ENCODE measurements at regions not wholly inside any gene's neighbourhood (a gene's known extent, or its start where the extent isn't known, plus 50 kb on each side); places are given as distances from the start of the nearest gene placed in this dataset.

DNA sequence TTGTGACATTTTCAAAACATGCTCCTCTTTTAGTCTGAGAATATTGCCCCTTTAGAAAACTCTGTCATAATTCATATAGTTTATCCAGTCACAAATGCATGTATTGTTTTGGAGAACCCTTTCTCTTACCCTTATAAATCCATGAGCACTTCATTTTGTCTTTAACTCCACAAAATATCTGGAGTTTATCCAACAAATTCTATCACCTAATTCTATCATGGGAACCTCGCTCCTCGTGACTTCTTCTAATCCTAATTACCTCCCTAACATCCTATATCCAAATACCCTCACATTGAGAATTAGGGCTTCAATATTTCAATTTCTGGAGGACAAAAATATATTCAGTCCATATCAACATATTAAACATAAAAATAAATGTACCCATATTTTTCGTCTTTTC is 1565.9 kb downstream of the ARAP2 start:
- no peak for DNase-seq (ENCODE audit: low spot score)

DNA sequence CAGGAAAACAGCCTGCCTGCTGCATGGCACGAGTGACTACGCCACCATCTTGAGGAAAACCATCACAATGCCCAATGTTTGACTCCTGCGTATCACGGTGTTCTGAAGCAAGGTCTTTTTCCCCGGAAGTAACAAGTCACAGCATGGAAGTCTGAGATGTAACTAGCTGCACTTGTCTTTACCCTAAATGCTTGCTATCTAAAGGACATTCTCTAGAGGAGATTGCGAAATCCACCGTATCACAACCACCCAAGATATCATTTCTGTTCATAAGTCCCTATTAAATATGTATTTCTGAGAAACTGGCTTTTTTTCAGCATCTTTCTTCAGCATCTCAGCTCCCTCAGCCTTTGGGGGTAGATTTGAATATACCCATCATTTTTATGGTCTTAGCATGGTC is 1565.1 kb downstream of the ARAP2 start:
- no peak for DNase-seq (ENCODE audit: low spot score)

DNA sequence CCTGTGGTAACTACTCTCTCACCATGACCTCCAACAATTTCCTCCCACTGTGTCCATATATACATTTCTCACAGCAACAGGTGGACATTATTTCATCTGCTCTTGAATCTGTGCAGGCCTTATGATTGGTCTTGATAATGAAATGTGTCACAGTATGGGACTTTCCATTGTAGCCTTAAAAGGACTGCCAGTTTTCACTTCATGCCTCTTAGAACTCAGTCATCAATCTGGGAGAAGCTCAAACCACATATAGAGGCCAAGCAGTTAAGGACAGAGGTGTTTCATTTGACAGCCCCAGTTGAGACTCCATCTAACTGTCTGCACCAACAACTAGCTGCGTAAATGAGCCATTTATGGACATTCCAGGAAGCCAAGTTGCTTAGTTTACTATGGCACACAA is 1534.8 kb downstream of the ARAP2 start:
- DNase-seq (ENCODE audit: low spot score) = no peak

DNA sequence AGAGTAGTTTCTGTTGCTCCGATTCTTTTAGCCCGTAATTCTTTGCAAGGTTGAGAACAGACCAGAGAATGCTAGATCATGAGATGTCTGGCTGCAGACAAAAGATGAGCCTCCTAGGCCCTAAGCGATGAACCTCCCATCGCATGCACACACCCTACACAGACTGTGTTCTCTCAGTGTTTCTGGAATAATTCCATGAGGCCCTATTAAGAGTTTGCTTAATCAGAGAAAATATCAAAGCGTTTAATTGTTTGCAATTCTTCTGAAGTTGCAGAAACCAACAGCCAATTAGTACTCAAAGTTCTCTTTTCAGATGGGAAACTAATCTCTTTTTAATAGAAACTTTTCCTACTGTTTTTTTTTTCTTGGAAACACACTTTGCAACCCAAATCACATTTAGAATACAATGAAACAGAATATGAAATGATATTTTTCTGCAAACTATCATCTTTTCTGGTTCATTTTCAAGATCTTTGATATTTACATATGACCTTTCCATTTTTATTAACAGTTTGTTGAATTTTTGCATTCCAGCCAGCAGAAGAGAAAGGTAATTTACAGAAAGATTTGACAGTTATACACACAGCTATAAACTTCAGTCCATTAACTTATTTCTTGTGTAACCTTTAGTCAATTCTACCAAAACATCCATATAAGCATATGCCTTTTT is 1525.6 kb downstream of the ARAP2 start:
- no peak for DNase-seq (ENCODE audit: low spot score)

DNA sequence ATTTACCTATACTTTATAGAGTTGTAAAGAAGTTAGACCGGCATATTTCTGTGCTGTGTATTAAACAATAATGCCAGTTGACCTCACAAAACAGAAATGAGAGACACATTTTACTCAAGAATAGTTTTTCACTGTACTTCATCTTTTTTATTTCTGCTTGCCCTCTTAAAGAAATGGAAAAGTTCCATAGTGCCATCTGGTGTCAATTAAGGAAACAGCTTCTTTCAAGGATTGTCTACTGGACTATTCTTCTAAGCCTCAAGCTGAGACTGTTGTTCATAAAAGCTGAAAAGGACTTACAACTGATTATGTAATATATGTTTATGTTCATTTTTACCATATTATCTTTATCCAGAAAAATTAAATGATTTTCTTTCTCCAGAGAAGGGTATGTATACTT is 1523.7 kb downstream of the ARAP2 start:
- DNase-seq (ENCODE audit: low spot score) = no peak

DNA sequence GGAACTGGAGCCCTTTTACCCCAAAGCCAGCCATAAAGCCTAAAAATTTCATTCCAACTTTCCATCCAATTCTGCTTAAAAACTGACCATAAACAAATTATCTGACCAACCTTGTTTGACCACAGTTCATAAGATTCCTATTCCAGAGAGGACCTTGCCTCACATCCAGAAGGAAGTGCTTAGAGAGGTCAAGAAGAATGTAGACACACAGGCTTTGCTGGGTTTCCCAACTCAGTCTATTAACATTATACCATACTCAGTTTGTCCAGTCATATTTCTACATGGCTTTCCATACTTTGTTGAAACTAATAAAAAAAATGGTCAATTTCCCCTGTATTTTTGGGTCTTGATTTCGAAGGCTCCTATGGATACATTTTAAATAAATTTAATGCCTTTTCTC is 1522.5 kb downstream of the ARAP2 start:
- DNase-seq (ENCODE audit: low spot score) = no peak

DNA sequence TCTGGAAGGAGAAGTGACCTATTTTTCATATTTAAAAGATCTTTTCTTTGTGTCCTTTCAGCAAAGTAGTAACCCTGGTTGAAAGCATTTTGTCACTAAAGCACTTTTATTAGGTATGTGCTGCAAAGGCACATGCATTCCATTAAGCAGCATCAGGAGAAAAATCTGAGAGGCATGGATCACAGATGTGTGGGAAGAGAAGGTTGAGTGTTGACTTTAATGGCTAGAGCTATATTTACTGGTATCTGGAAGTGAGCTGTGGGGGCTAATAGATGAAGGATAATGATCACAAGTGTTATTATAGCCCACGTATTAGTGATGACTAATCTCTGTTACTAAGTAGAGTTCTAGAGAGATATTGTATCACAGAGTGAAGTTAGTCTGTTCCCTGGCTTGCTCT is 1520.7 kb downstream of the ARAP2 start:
- no peak for DNase-seq (ENCODE audit: low spot score)

DNA sequence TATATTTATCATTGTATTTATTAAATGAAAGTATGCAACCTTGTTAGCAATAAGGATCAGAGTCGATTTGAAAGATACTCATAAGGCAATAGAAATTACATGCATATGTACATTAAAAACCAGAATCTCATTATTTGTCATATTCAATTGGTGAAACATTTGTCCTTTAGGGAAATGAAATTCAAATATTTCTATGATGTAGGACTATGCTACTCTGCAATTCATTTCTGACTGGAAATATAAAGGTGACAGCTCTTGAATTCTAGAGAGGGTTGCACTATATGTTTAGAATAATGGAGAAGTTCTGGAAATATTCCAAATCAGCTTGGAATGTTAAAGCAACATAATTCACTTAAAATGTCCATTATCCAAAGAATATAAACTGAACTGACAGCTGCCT is 1519.8 kb downstream of the ARAP2 start:
- no peak for DNase-seq (ENCODE audit: low spot score)

DNA sequence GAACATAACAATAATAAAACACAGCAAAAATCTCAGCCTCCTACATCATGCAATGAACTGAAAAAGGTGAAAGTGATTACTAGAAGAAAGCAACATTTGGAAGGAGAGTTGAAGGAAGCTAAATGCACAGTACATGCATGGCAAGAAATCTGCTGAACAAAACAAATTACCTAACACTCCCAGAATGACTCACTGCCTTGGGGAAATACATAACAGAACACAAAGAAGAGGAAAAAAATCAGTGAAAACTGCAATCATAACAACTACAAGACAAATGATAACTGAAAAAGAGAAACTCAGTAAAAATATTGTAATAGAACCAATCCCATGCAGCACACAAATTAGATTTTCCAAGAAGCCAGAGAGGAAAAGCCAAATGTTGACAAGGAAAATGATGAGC is 1513.2 kb downstream of the ARAP2 start:
- DNase-seq (ENCODE audit: low spot score) = no peak

DNA sequence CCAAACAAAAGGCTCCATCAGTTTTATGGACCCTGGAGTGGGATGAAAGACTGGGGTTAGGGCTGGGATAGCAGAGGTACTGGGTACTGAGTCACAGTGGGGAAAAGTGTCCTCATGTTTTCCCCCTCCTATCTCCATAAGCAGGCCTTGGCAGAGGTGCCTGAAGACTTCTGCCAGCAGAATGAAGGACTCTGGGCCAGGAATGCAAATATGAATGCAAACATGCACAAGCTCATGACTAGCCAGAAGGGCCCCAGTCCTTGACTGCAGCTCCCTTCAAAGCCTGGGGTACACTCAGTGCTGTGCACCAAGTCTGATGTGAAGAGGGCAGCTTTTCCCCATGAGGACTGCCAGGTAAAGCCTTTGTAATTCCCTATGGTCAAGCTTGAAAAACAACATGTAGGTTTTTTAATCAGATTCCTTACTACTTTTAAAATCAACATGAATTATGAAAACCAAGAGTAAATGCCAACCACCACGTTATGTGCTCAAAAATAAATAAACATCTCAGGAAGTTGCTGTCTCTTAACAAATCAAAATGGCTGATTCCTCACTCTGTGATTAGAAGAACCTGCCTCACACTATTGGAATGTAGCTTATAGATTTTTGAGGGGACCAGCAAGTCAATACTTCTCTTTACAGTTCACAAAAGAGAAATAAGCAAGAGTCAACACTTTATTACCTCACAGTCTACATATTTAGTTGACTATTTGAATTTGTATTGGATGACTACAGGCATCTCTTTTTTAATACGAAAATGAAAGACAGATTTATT is 1512.0 kb downstream of the ARAP2 start:
- no peak for DNase-seq (ENCODE audit: low spot score)

DNA sequence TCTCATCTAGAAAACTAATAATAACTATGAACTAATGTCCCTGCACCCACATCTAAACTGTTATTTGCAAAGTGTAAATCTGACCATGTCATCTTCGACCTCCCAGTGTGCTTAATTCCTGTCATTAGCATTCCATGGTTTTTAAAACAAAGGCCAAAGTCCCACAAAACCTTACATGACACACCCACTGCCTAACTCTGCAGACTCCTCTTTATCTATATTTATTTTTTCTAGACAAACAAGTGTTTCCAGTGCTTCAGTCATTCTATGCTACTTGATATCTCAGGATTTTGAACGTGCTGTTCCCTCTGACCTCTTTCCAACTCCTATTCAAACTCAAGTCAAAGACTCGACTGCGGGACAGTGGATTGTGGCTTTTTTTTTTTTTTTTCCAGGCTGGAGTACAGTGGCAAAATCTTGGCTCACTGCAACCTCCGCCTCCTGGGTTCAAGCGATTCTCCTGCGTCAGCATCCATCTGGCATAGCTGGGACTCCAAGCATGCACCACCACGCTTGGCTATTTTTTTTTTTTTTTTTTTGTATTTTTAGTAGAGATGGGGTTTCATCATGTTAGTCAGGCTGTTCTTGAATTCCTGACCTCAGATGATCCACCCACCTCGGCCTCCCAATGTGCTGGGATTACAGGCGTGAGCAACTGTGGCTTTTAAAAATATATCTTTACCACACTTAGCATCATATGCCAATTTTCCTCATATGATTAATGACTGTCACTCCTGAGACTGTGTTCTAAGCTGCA is 1511.0 kb downstream of the ARAP2 start:
- DNase-seq (ENCODE audit: low spot score) = peak; percentile 47

DNA sequence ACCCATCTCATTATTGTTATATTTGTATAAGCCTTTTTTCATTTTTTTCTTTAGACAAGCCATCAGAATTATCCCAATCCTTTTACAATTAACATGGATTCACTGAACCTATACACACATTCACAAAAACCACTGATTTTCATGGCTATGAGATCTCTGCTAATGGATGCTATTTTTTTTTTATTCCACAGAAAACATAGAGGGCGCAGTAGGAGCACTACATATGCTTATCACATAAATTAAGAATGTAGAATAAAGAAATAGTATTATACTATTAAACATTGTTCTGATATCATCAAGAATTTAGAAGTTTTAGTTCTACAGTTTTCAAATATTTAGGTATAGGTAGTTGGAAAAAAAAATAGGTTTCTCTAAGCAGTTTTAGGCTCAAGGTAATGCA is 1477.4 kb downstream of the ARAP2 start:
- no peak for DNase-seq (ENCODE audit: low spot score)

DNA sequence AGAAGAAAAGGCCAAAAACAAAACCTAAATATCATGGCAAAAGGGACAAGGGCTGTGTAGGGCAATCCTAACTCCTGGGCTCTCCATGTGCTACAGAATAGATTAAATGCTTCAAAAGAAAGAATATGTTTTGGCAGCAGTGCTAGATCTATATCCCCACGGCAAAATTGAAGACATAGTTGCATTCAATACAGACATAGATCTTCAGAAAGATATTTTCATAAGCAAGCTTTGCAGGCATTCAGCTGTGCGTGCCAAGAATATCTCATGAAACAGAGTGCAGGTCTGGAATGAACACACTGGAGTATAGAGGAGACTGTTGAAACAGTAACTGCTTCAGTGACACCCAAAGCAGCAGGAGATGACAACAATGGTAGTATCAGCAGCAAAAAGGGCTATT is 1476.9 kb downstream of the ARAP2 start:
- DNase-seq (ENCODE audit: low spot score) = no peak

DNA sequence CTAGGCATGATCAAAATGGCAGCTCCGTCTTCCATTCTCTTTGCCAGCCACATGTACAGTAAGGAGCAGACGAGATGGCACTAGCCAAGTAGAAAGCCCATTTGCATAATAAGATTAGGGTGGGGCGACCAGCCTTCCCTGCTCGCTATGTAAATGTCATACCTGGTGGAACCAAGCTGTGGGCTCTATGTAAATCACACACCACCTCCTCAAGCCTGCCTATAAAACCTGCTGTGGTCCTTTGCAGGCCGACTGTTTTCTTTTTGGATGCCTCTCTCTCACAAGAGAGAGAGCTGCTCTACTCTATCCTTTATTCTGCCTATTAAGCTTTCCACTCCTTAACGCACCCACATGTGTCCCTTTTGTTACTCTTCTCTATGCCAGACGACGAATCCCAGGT is 1472.7 kb downstream of the ARAP2 start:
- DNase-seq (ENCODE audit: low spot score) = no peak

DNA sequence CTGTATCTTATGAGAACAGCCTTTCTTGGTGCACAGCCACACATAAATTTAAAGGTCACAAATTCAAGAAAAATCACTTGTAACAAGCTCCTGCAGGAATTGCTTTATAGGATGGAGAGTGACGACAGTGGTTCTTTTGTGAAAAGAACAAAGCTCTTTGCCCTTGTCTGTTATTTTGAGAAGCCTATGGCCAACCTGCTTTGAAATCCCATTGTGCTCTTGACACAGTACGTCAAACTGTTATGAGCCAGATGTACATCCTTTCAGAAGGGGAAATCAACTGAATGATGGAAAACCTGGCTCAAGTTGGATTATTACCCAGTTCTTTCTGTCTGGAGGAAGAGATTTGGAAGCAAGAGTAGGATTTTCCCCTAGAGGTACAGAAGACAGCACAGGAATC is 1454.2 kb downstream of the ARAP2 start:
- no peak for DNase-seq (ENCODE audit: low spot score)

DNA sequence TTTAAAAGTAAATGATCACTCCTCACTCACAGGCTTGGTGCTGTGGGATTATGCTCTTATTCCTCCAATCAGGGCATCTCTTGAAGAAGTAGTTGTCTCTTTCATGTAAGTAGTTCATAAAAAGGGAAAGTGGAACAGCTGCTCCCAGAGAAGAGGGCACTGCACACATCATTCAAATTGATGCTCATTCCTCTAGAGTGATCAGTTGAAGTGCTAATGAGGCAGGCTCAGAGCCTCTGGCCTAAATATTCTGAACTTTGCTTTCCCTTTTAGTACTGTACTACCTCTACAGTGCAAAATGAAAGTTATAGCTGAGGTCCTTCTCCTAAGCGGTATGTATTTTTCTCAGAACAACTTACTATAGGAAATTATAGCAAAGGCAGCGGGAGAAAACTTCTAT is 1453.1 kb downstream of the ARAP2 start:
- DNase-seq (ENCODE audit: low spot score) = no peak

DNA sequence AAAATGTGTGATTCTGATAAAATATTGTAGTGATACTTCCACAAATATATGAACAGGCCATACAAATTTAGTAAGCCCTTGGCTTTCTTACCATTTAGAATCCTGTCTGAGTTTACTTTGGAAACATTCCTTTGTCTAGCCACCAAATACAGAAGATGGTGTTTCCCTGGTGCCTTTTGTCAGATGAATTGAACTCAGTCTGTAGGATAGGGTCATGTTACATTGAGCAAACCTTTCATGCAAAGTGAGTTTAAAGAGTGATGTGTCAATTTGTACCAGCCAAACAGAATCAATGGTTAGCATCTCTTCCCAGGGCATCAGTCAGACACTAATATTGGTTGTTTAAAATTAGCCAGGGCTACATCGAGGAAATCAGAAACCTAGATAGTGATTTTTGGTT is 1443.4 kb downstream of the ARAP2 start:
- no peak for DNase-seq (ENCODE audit: low spot score)

DNA sequence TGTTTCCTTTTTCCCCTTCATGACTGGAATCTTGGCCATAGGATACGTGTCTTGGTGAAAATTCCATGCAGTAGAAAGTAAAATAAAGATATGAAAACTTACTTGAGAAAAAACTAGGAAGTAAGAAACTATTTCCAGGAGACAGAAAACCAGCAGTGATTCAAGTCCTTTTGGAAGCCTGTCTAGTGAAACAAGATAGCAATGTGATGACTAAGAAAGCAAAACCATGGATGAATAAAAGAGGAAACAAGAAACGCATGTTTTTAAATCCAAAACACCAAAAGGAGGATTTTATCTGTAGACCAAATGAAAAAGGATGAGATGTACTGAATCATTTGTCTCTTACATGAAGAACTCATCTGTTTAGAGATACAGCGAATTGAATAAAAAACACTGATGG is 1430.0 kb downstream of the ARAP2 start:
- DNase-seq (ENCODE audit: low spot score) = no peak

DNA sequence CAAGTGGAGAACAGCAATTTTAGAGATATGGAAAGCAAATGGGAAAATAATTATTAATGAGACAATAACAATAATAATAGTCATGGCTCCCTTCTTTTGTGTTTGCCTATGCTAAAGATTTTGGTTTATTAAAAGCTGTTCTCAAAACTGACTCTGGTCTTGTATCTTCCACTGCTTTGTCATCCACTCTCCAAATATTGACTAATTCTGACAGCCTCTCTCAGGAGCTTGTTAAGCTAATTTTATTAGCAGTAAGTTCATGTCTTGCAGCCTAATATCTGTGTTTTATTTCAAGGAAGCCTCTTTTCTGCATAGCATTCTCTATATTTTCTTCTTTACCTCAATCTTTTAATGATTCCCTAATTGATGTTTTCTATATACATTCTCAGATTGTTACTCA is 1419.8 kb downstream of the ARAP2 start:
- no peak for DNase-seq (ENCODE audit: low spot score)

DNA sequence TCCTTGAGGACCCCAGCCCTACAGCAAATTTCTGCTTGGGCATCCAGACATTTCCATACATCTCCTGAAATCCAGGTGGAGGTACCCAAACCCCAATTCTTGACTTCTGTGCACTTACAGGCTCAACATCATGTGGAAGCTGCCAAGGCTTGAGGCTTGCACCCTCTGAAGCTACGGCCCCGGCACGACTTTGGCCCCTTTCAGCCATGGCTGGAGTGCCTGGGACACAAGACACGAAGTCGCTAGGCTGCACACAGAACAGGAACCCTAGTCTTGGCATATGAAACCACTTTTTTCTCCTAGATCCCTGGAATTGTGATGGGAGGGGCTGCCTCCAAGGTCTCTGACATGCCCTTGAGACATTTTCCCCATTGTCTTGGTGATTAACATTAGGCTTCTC is 1417.7 kb downstream of the ARAP2 start:
- no peak for DNase-seq (ENCODE audit: low spot score)

DNA sequence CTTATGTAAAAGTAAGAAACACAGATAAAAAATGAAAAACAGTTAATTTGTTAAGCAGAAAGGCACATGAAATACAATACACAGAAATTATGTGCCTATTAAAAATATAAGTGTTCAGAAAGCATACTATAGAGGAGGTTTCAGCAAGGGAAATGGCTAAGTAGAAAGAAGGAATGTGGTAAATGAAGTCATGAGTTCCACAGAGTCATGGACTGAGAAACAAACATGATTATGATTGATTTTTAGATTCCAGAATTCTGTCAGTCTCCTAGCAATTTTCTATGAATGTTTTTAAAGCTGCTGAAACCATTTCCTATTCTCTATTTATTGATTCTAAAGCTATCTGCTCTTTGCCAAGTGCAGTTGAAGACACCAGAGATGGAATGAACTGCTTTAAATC is 1398.4 kb downstream of the ARAP2 start:
- no peak for DNase-seq (ENCODE audit: low spot score)

DNA sequence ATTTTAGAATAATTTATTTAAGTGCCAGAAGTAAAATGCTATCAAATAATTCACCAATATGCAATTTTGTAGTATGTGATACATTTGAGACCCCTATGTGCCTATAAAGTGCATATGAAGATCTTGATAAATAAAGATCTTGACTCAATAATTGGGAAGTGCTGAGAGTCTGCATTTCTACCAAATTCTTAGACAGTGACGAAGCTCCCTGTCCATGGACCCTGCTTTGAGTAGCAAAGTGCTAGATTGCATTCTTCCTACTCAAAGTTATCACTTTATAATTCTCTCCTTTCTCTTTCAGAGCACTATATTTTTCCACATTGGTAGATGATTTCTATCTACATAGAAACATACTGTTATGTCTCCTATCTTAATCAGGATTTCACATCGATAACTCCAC is 1393.9 kb downstream of the ARAP2 start:
- no peak for DNase-seq (ENCODE audit: low spot score)

DNA sequence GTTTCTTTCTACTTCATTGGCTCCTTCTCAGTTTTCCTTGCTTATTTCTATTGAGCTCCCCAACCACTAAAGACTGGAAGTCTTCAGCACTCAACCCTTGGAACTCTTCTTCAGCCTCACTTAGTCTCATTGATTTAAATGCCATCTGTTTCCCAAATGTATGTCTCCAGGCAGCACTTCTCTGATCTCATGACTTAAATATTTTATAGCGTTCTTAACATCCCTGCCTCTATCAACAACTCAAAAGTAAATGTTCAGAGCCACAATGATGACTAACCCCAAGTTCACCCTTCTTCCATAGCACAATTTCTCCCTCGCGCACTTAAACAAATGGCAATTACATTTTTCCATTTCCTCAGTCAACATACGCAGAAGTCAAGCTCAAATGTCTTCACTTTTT is 1393.3 kb downstream of the ARAP2 start:
- no peak for DNase-seq (ENCODE audit: low spot score)

All from mucosa of gallbladder (tissue), 1 donor.